GM23338 (cell line): ENCODE measurements at regions not wholly inside any gene's neighbourhood (a gene's known extent, or its start where the extent isn't known, plus 50 kb on each side); places are given as distances from the start of the nearest gene placed in this dataset.
"Not testable (repeated sequence)": the region's sequence is repeated elsewhere in the genome, so short reads cannot be mapped to it uniquely, and the experiment has no call there.

Experiments used
- ATAC-seq: fragments of 200-7000 bp; cut with Tn5 transposase; 3 replicates; pipeline ENCODE4 v1.9.1; 2020
- DNase-seq: peaks from one replicate; pipeline ENCODE4 v3.0.0-alpha.2; 2015; ENCODE audit warnings: low spot score
- H2AFZ ChIP-seq: fragments of 200-600 bp; sonication (generic); 2 replicates; pipeline ENCODE4 v1.8.0; 2016; ENCODE audit warnings: antibody characterized with exemption, mild to moderate bottlenecking, moderate library complexity
- H3F3A ChIP-seq: fragments of 200-600 bp; sonication (generic); replicated peaks from 2 replicates; pipeline ENCODE4 v1.8.0; 2017; ENCODE audit warnings: antibody characterized with exemption, mixed run types, low read depth
- H3K27ac ChIP-seq: fragments of 200-600 bp; sonication (generic); 2 replicates; pipeline ENCODE4 v1.6.1; 2016; ENCODE audit warnings: low read depth
- H3K27me3 ChIP-seq: fragments of 200-600 bp; sonication (generic); 2 replicates; pipeline ENCODE4 v1.8.0; 2016; ENCODE audit warnings: mild to moderate bottlenecking, mixed run types, moderate library complexity; ENCODE audit not compliant: insufficient read depth
- H3K36me3 ChIP-seq: fragments of 200-600 bp; sonication (generic); 2 replicates; pipeline ENCODE4 v1.8.0; 2016; ENCODE audit warnings: mild to moderate bottlenecking; ENCODE audit not compliant: insufficient read depth
- H3K4me1 ChIP-seq: fragments of 200-600 bp; sonication (generic); 2 replicates; pipeline ENCODE4 v1.8.0; 2016; ENCODE audit warnings: mild to moderate bottlenecking, moderate library complexity; ENCODE audit not compliant: insufficient read depth
- H3K4me2 ChIP-seq: fragments of 200-600 bp; sonication (generic); 2 replicates; pipeline ENCODE4 v1.7.1; 2017; ENCODE audit warnings: mixed run types
- H3K4me3 ChIP-seq: fragments of 200-600 bp; sonication (generic); 2 replicates; pipeline ENCODE4 v1.6.1; 2016; ENCODE audit warnings: mixed run types
- H3K79me2 ChIP-seq: fragments of 200-600 bp; sonication (generic); replicated peaks from 2 replicates; pipeline ENCODE4 v1.8.0; 2017; ENCODE audit warnings: mild to moderate bottlenecking; ENCODE audit not compliant: insufficient read depth
- H3K9me2 ChIP-seq: fragments of 200-600 bp; sonication (generic); 2 replicates; pipeline ENCODE4 v1.8.0; 2017; ENCODE audit not compliant: insufficient read depth
- H4K20me1 ChIP-seq: fragments of 200-600 bp; sonication (generic); replicated peaks from 2 replicates; pipeline ENCODE4 v1.8.0; 2017; ENCODE audit warnings: mild to moderate bottlenecking; ENCODE audit not compliant: insufficient read depth
- H3K27ac Mint-ChIP-seq: 2 replicates; pipeline ENCODE4 v1.8.0; 2020; ENCODE audit warnings: inconsistent platforms, mild to moderate bottlenecking, moderate library complexity, mixed read lengths
- H3K27me3 Mint-ChIP-seq: 3 replicates; pipeline ENCODE4 v1.8.0; 2022; ENCODE audit warnings: low read depth, mild to moderate bottlenecking, moderate library complexity, mixed read lengths, inconsistent platforms; ENCODE audit not compliant: insufficient read depth, poor library complexity
- H3K36me3 Mint-ChIP-seq: 3 replicates; pipeline ENCODE4 v1.8.0; 2021; ENCODE audit warnings: low read depth, mild to moderate bottlenecking, inconsistent platforms, moderate library complexity, mixed read lengths
- H3K4me1 Mint-ChIP-seq: 3 replicates; pipeline ENCODE4 v1.8.0; 2020; ENCODE audit warnings: mild to moderate bottlenecking, inconsistent platforms, mixed read lengths
- H3K4me3 Mint-ChIP-seq: 3 replicates; pipeline ENCODE4 v1.8.0; 2021; ENCODE audit warnings: moderate library complexity, mild to moderate bottlenecking, inconsistent platforms, mixed read lengths
- H3K9me3 Mint-ChIP-seq: 3 replicates; pipeline ENCODE4 v1.8.0; 2020; ENCODE audit warnings: moderate library complexity, mild to moderate bottlenecking, inconsistent platforms, mixed read lengths
- CREB1 ChIP-seq: fragments of 250-450 bp; sonication (Bioruptor Pico); IDR thresholded peaks from 2 replicates; pipeline ENCODE4 v1.5.0; 2020; ENCODE audit warnings: low read depth, mild to moderate bottlenecking, moderate library complexity
- EZH2phosphoT487 ChIP-seq: fragments of 200-600 bp; sonication (generic); IDR thresholded peaks from one replicate; pipeline ENCODE4 v1.8.1; 2018; ENCODE audit warnings: antibody characterized with exemption; ENCODE audit not compliant: unreplicated experiment
- JUNB ChIP-seq: IDR thresholded peaks from one replicate; pipeline ENCODE4 v1.6.1; 2016; ENCODE audit warnings: antibody characterized with exemption; ENCODE audit not compliant: unreplicated experiment
- NANOG ChIP-seq: IDR thresholded peaks from 2 replicates; pipeline ENCODE4 v1.6.1; 2016; ENCODE audit warnings: antibody characterized with exemption, borderline replicate concordance
- POLR2AphosphoS5 ChIP-seq: IDR thresholded peaks from 2 replicates; pipeline ENCODE4 v1.6.1; 2016; ENCODE audit warnings: antibody characterized with exemption, low read depth
- STAT1 ChIP-seq: IDR thresholded peaks from one replicate; pipeline ENCODE4 v1.6.1; 2016; ENCODE audit warnings: antibody characterized with exemption; ENCODE audit not compliant: unreplicated experiment
- TF ChIP-seq, protein P1 (sequence below), 2 experiments: fragments of 200-600 bp in 1 of 2; sonication (generic) in 1 of 2; conservative IDR thresholded peaks; 2 replicates each; pipeline versions ENCODE4 v1.5.1 to v1.6.1; 2016 to 2017; ENCODE audit warnings: antibody characterized with exemption in 2 of 2, low read depth in 2 of 2, mild to moderate bottlenecking in 2 of 2, moderate library complexity in 1 of 2
- TF ChIP-seq, protein P2 (sequence below): IDR thresholded peaks from one replicate; pipeline ENCODE4 v1.6.1; 2018; ENCODE audit warnings: antibody characterized with exemption; ENCODE audit not compliant: unreplicated experiment
- TF ChIP-seq, protein P3 (sequence below): IDR thresholded peaks from 2 replicates; pipeline ENCODE4 v1.6.1; 2016; ENCODE audit warnings: antibody characterized with exemption

- peaks cover 3% of the 10 kb centered on the region for H3K4me1 Mint-ChIP-seq
- H3K4me1 ChIP-seq, result no peaks in the 10 kb centered on the region
- H3K27me3 ChIP-seq, result no peaks in the 10 kb centered on the region
- no peaks in the 10 kb centered on the region for H3K9me2 ChIP-seq
- no peak overlapping the region for H3K4me2 ChIP-seq
- H4K20me1 ChIP-seq, result no peaks in the 10 kb centered on the region
- H3K27me3 Mint-ChIP-seq, result peaks cover 4% of the 10 kb centered on the region
- TF ChIP-seq EZH2phosphoT487 (no peak), CREB1 (CRISPR knock-in tag) (no peak)
- TF ChIP-seq, protein P1, sequence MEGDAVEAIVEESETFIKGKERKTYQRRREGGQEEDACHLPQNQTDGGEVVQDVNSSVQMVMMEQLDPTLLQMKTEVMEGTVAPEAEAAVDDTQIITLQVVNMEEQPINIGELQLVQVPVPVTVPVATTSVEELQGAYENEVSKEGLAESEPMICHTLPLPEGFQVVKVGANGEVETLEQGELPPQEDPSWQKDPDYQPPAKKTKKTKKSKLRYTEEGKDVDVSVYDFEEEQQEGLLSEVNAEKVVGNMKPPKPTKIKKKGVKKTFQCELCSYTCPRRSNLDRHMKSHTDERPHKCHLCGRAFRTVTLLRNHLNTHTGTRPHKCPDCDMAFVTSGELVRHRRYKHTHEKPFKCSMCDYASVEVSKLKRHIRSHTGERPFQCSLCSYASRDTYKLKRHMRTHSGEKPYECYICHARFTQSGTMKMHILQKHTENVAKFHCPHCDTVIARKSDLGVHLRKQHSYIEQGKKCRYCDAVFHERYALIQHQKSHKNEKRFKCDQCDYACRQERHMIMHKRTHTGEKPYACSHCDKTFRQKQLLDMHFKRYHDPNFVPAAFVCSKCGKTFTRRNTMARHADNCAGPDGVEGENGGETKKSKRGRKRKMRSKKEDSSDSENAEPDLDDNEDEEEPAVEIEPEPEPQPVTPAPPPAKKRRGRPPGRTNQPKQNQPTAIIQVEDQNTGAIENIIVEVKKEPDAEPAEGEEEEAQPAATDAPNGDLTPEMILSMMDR (conservative IDR thresholded peaks at IDR 0.05; ENCODE audit: low read depth in 2 of 2), result peak; percentile 89 to 98
- DNase-seq, result peak; percentile 96
- ATAC-seq, result peak; percentile 99
- no peak overlapping the region for H2AFZ ChIP-seq
- peaks cover 52% of the 10 kb centered on the region for H3K36me3 Mint-ChIP-seq
- no peak overlapping the region for H3K27ac ChIP-seq
- no peaks in the 10 kb centered on the region for H3F3A ChIP-seq
- no peak overlapping the region for H3K4me3 Mint-ChIP-seq
- H3K27ac Mint-ChIP-seq, result no peak overlapping the region
- no peak overlapping the region for H3K4me3 ChIP-seq
- no peaks in the 10 kb centered on the region for H3K79me2 ChIP-seq
- H3K9me3 Mint-ChIP-seq, result peaks cover 22% of the 10 kb centered on the region
- H3K36me3 ChIP-seq, result no peaks in the 10 kb centered on the region; the same call in 1 of the 2 replicates
These were observed 60.9 kb upstream of the ACSM6 start for GRCh38 chr10:95133016-95133752.

- H3K9me2 ChIP-seq, H4K20me1 ChIP-seq, H3K27ac ChIP-seq, H3K4me3 Mint-ChIP-seq, ATAC-seq, H3K27me3 Mint-ChIP-seq, H2AFZ ChIP-seq, H3K4me1 ChIP-seq, H3K27ac Mint-ChIP-seq, H3K79me2 ChIP-seq, H3K4me1 Mint-ChIP-seq, H3K27me3 ChIP-seq, H3K36me3 ChIP-seq, H3K4me2 ChIP-seq, H3K4me3 ChIP-seq, DNase-seq, H3F3A ChIP-seq: not testable (repeated sequence)
- peaks cover 47% of the 10 kb centered on the region for H3K36me3 Mint-ChIP-seq
- H3K9me3 Mint-ChIP-seq, result peaks cover 22% of the 10 kb centered on the region
These were observed 61.1 kb upstream of the CYP2C8 start for GRCh38 chr10:95130429-95130828.

DNA sequence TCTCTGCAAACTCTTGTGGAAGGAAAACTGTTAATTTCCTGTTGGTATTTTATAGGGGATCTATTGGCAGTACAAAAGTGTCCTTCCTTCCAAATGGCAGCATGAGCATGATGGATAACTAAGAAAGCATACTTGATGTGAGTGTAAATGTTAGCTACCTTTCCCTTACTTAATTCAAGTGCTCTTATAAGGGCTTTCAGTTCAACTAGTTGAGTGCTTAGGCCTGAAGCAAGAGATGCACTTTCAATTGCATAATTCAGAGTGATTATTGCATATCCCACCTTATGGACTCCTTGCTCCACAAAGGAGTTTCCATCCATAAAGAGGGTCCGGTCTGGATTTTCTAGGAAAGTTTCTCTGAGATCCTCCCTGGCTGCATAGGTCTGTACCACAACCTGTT, 56.3 kb upstream of the CYP2C8 start:
- H4K20me1 ChIP-seq, result no peaks in the 10 kb centered on the region
- Mint-ChIP-seq H3K4me3 (no peak overlapping the region), H3K27ac (no peak overlapping the region), H3K27me3 (peaks cover 5% of the 10 kb centered on the region), H3K4me1 (no peaks in the 10 kb centered on the region), H3K9me3 (peaks cover 43% of the 10 kb centered on the region), H3K36me3 (peaks cover 53% of the 10 kb centered on the region)
- no peak overlapping the region for H3K27ac ChIP-seq
- H3K9me2 ChIP-seq, result peaks cover 4% of the 10 kb centered on the region
- H3K4me2 ChIP-seq, result no peak overlapping the region
- H3K27me3 ChIP-seq, result no peaks in the 10 kb centered on the region
- H3K4me1 ChIP-seq, result no peaks in the 10 kb centered on the region
- DNase-seq (no peak), ATAC-seq (no peak)
- H3K4me3 ChIP-seq, result no peak overlapping the region
- H2AFZ ChIP-seq, result no peak overlapping the region
- no peaks in the 10 kb centered on the region for H3K79me2 ChIP-seq
- TF ChIP-seq EZH2phosphoT487 (no peak), NANOG (no peak), STAT1 (no peak), POLR2AphosphoS5 (no peak), JUNB (no peak)
- TF ChIP-seq, protein P2, sequence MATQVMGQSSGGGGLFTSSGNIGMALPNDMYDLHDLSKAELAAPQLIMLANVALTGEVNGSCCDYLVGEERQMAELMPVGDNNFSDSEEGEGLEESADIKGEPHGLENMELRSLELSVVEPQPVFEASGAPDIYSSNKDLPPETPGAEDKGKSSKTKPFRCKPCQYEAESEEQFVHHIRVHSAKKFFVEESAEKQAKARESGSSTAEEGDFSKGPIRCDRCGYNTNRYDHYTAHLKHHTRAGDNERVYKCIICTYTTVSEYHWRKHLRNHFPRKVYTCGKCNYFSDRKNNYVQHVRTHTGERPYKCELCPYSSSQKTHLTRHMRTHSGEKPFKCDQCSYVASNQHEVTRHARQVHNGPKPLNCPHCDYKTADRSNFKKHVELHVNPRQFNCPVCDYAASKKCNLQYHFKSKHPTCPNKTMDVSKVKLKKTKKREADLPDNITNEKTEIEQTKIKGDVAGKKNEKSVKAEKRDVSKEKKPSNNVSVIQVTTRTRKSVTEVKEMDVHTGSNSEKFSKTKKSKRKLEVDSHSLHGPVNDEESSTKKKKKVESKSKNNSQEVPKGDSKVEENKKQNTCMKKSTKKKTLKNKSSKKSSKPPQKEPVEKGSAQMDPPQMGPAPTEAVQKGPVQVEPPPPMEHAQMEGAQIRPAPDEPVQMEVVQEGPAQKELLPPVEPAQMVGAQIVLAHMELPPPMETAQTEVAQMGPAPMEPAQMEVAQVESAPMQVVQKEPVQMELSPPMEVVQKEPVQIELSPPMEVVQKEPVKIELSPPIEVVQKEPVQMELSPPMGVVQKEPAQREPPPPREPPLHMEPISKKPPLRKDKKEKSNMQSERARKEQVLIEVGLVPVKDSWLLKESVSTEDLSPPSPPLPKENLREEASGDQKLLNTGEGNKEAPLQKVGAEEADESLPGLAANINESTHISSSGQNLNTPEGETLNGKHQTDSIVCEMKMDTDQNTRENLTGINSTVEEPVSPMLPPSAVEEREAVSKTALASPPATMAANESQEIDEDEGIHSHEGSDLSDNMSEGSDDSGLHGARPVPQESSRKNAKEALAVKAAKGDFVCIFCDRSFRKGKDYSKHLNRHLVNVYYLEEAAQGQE, result no peak
- TF ChIP-seq, protein P3, sequence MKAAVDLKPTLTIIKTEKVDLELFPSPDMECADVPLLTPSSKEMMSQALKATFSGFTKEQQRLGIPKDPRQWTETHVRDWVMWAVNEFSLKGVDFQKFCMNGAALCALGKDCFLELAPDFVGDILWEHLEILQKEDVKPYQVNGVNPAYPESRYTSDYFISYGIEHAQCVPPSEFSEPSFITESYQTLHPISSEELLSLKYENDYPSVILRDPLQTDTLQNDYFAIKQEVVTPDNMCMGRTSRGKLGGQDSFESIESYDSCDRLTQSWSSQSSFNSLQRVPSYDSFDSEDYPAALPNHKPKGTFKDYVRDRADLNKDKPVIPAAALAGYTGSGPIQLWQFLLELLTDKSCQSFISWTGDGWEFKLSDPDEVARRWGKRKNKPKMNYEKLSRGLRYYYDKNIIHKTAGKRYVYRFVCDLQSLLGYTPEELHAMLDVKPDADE, result no peak
- no peaks in the 10 kb centered on the region for H3F3A ChIP-seq
- peaks cover 5% of the 10 kb centered on the region; the same call in 1 of the 2 replicates for H3K36me3 ChIP-seq
